H1 (cell line): ENCODE measurements at regions not wholly inside any gene's neighbourhood (a gene's known extent, or its start where the extent isn't known, plus 50 kb on each side); places are given as distances from the start of the nearest gene placed in this dataset.

Experiments used
- CTCF ChIA-PET: fragments of 300-600 bp; sonication (Branson Sonifier 250); formaldehyde crosslinking; loops from one replicate; lab custom pipeline; 2021; ENCODE audit not compliant: partially characterized antibody; lab: Charles Lee
- POLR2A ChIA-PET: fragments of 300-600 bp; sonication (Branson Sonifier 250); formaldehyde crosslinking; loops from one replicate; lab custom pipeline; 2021; ENCODE audit warnings: inconsistent platforms; ENCODE audit not compliant: partially characterized antibody; lab: Charles Lee
- DNase-seq, 2 experiments: peaks; one replicate each; pipeline versions ENCODE4 v3.0.0 to v3.0.0-alpha.2; 2010 to 2022; ENCODE audit warnings: low spot score in 2 of 2, low read depth in 1 of 2, mixed read lengths in 1 of 2
- FAIRE-seq: peaks from 2 replicates; lab custom pipeline; 2011; peaks lifted over from hg19 to GRCh38; lab: Jason Lieb, UNC
- H2AFZ ChIP-seq: 2 replicates; pipeline ENCODE4 v1.8.1; 2012; ENCODE audit warnings: low read length, inconsistent platforms
- H2AK5ac ChIP-seq: 2 replicates; pipeline ENCODE4 v1.6.1; 2013; ENCODE audit warnings: low read depth, low read length
- H2BK120ac ChIP-seq: replicated peaks from 2 replicates; pipeline ENCODE3; 2013; ENCODE audit warnings: low read depth, low read length, inconsistent platforms
- H2BK12ac ChIP-seq: 2 replicates; pipeline ENCODE4 v1.6.1; 2013; ENCODE audit warnings: low read depth, low read length
- H2BK15ac ChIP-seq: 2 replicates; pipeline ENCODE4 v1.6.1; 2013; ENCODE audit warnings: low read length
- H2BK20ac ChIP-seq: 2 replicates; pipeline ENCODE4 v1.6.1; 2013; ENCODE audit warnings: low read length
- H2BK5ac ChIP-seq: 2 replicates; pipeline ENCODE4 v1.6.1; 2013; ENCODE audit warnings: low read depth, low read length
- H3K14ac ChIP-seq: 2 replicates; pipeline ENCODE4 v1.6.1; 2013; ENCODE audit warnings: inconsistent platforms; ENCODE audit not compliant: insufficient read length
- H3K18ac ChIP-seq: 2 replicates; pipeline ENCODE4 v1.6.1; 2013; ENCODE audit warnings: low read length; ENCODE audit errors: extremely low read depth
- H3K23ac ChIP-seq: 2 replicates; pipeline ENCODE4 v1.6.1; 2013; ENCODE audit warnings: inconsistent platforms; ENCODE audit not compliant: insufficient read length
- H3K23me2 ChIP-seq: 2 replicates; pipeline ENCODE4 v1.6.1; 2013; ENCODE audit warnings: low read depth, low read length
- H3K27ac ChIP-seq: 2 replicates; pipeline ENCODE4 v1.6.1; 2011; ENCODE audit warnings: low read depth, low read length, inconsistent platforms
- H3K27me3 ChIP-seq, 4 experiments: replicated peaks in 1 of 4; 1 replicate in 1 of 4; 2 replicates in 3 of 4; pipeline versions ENCODE4 v1.6.1 to v1.8.1; 2011 to 2013; ENCODE audit warnings: low read length in 3 of 4, mild to moderate bottlenecking in 3 of 4, inconsistent platforms in 2 of 4, mixed read lengths in 2 of 4, moderate library complexity in 1 of 4; ENCODE audit not compliant: control insufficient read depth in 3 of 4, insufficient read depth in 3 of 4; ENCODE audit errors: extremely low read depth in 1 of 4
- H3K36me3 ChIP-seq, 4 experiments: 2 replicates each; pipeline versions ENCODE4 v1.6.1 to v1.8.1; 2011 to 2013; ENCODE audit warnings: mild to moderate bottlenecking in 4 of 4, low read length in 3 of 4, moderate library complexity in 2 of 4, control low read depth in 1 of 4, inconsistent platforms in 1 of 4; ENCODE audit not compliant: insufficient read depth in 4 of 4, control insufficient read depth in 2 of 4
- H3K4ac ChIP-seq: replicated peaks from 2 replicates; pipeline ENCODE3; 2013; ENCODE audit warnings: low read length, low read depth, mixed read lengths, inconsistent platforms; ENCODE audit not compliant: insufficient read length
- H3K4me1 ChIP-seq, 4 experiments: replicated peaks in 1 of 4; 1 replicate in 1 of 4; 2 replicates in 3 of 4; pipeline versions ENCODE4 v1.6.1 to v1.8.1; 2011 to 2013; ENCODE audit warnings: low read length in 3 of 4, inconsistent platforms in 2 of 4, mixed read lengths in 1 of 4; ENCODE audit not compliant: insufficient read depth in 4 of 4, control insufficient read depth in 3 of 4
- H3K4me2 ChIP-seq, 2 experiments: 2 replicates each; pipeline versions ENCODE4 v1.6.1 to v1.8.1; 2011 to 2013; ENCODE audit warnings: low read depth in 2 of 2, low read length in 2 of 2, control low read depth in 1 of 2, inconsistent platforms in 1 of 2, mild to moderate bottlenecking in 1 of 2; ENCODE audit not compliant: insufficient read depth in 1 of 2
- H3K4me3 ChIP-seq, 4 experiments: fragments of 200-600, 300-600 bp in 1 of 4; sonication (generic), shearing (Covaris generic), sonication (Bioruptor Twin) in 1 of 4; 2 replicates each; pipeline versions ENCODE4 v1.5.1 to v1.8.1; 2011 to 2016; ENCODE audit warnings: low read length in 4 of 4, low read depth in 3 of 4, control low read depth in 2 of 4, inconsistent platforms in 2 of 4, mild to moderate bottlenecking in 2 of 4, mixed read lengths in 1 of 4, moderate library complexity in 1 of 4; ENCODE audit not compliant: insufficient read depth in 2 of 4; ENCODE audit errors: extremely low read depth in 1 of 4
- H3K56ac ChIP-seq: replicated peaks from 2 replicates; pipeline ENCODE3; 2013; ENCODE audit warnings: low read depth, mild to moderate bottlenecking, mixed read lengths, low read length, inconsistent platforms; ENCODE audit not compliant: insufficient read length
- H3K79me1 ChIP-seq: 2 replicates; pipeline ENCODE4 v1.6.1; 2013; ENCODE audit warnings: low read depth, low read length, control low read depth
- H3K79me2 ChIP-seq, 2 experiments: 2 replicates each; pipeline versions ENCODE4 v1.6.1 to v1.8.1; 2012 to 2013; ENCODE audit warnings: low read length in 2 of 2, mild to moderate bottlenecking in 2 of 2, inconsistent platforms in 1 of 2; ENCODE audit not compliant: insufficient read depth in 2 of 2, control insufficient read depth in 1 of 2
- H3K9ac ChIP-seq, 4 experiments: replicated peaks in 1 of 4; 1 replicate in 1 of 4; 2 replicates in 3 of 4; pipeline versions ENCODE4 v1.6.1 to v1.8.1; 2011 to 2013; ENCODE audit warnings: low read depth in 3 of 4, low read length in 3 of 4, control low read depth in 2 of 4, mild to moderate bottlenecking in 2 of 4, moderate library complexity in 2 of 4, inconsistent platforms in 1 of 4; ENCODE audit errors: extremely low read depth in 1 of 4
- H3K9me3 ChIP-seq, 2 experiments: 2 replicates each; pipeline versions ENCODE4 v1.6.1 to v1.8.1; 2012 to 2013; ENCODE audit warnings: mild to moderate bottlenecking in 2 of 2, moderate library complexity in 2 of 2, control low read depth in 1 of 2, inconsistent platforms in 1 of 2, low read depth in 1 of 2, low read length in 1 of 2, mixed read lengths in 1 of 2; ENCODE audit not compliant: insufficient read depth in 2 of 2
- H4K20me1 ChIP-seq, 2 experiments: replicated peaks in 1 of 2; 2 replicates each; pipeline versions ENCODE3 to v1.8.1; 2011 to 2013; ENCODE audit warnings: inconsistent platforms in 2 of 2, low read length in 2 of 2, mild to moderate bottlenecking in 1 of 2; ENCODE audit not compliant: insufficient read depth in 2 of 2, control insufficient read depth in 1 of 2
- H4K5ac ChIP-seq: 2 replicates; pipeline ENCODE4 v1.6.1; 2013; ENCODE audit warnings: low read length, low read depth, mixed read lengths, inconsistent platforms; ENCODE audit not compliant: insufficient read length
- H4K8ac ChIP-seq: 2 replicates; pipeline ENCODE4 v1.8.0; 2013; ENCODE audit warnings: mild to moderate bottlenecking, moderate library complexity, low read length, inconsistent platforms; ENCODE audit not compliant: insufficient read depth; ENCODE audit errors: extremely low read depth
- H4K91ac ChIP-seq: replicated peaks from 2 replicates; pipeline ENCODE3; 2013; ENCODE audit warnings: low read length, mixed read lengths, inconsistent platforms; ENCODE audit not compliant: insufficient read length
- KDM4A ChIP-seq: IDR thresholded peaks from one replicate; pipeline ENCODE4 v1.7.1; 2012; ENCODE audit warnings: low read depth, mild to moderate bottlenecking, moderate library complexity, low read length, inconsistent platforms; ENCODE audit not compliant: severe bottlenecking
- POLR2AphosphoS5 ChIP-seq: IDR thresholded peaks from 2 replicates; pipeline ENCODE4 v1.6.1; 2011; ENCODE audit warnings: low read depth, low read length
- SAP30 ChIP-seq: fragments of 300-600 bp; sonication (generic); IDR thresholded peaks from 2 replicates; pipeline ENCODE4 v1.7.1; 2012; ENCODE audit warnings: low read length, moderate library complexity, mild to moderate bottlenecking, inconsistent platforms; ENCODE audit not compliant: insufficient read depth, insufficient replicate concordance
- SP4 ChIP-seq: IDR thresholded peaks from 2 replicates; pipeline ENCODE4 v1.6.1; 2012; ENCODE audit warnings: low read length, inconsistent platforms
- WGBS, 2 experiments: shearing (Covaris generic) in 1 of 2; methylation state at CpG; one replicate each; pipeline versions ENCODE4 v1.1.6 to v1.1.7; 2013 to 2015; ENCODE audit warnings: low lambda C conversion rate in 2 of 2, mixed read lengths in 2 of 2, inconsistent platforms in 1 of 2, low coverage in 1 of 2, missing lambda C conversion rate in 1 of 2; ENCODE audit not compliant: insufficient replicate concordance in 2 of 2, insufficient coverage in 1 of 2, insufficient read length in 1 of 2; ENCODE audit errors: extremely low coverage in 1 of 2, missing lambda C conversion rate in 1 of 2; 5-methylcytosine and 5-hydroxymethylcytosine counted together

DNA sequence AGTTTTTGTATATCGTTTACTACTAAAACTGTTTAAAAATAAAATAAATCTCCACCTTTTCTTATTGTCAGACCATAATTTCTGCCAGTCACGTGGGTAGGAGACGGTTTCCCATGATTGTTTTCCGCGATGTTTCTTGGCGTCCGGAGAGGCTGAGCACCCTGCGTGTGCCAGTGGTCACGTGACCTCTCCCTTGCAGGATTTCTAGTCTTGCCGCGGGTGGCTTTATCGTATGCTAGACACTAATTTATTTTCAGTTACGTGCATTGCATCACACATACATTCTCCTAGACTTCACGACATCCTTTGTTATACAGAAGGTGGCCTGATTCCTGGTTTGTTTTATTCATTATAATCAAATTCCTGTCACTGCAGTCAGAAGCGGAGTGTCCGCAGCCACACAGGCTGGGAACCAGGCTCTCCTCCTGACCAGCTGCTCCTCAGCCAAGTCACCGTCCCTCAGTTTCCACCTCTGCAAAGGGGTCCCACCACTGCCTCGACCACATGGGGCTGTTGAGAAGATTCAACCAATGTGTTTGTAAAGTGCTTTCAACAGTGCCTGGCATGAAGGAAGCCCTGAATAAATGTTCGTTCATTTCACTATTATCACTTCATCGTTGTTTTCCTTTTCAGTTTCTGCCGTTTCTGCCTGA is 203.2 kb upstream of the PPP2R2D start:
- Histone ChIP-seq H3K36me3 (no peaks in the 10 kb centered on the region), H4K91ac (no peak overlapping the region), H3K4me1 (no peaks in the 10 kb centered on the region; a peak in 1 of 7 replicates), H2AFZ (0 out of 2 replicates have a peak overlapping the region, but pooled peaks have one; percentile 28), H3K14ac (no peak overlapping the region), H3K4me3 (no peak overlapping the region), H3K23me2 (no peaks in the 10 kb centered on the region), H2BK12ac (no peak overlapping the region), H3K4me2 (no peak overlapping the region), H4K8ac (no peak overlapping the region), H3K18ac (no peak overlapping the region), H3K27ac (no peak overlapping the region), H3K23ac (no peak overlapping the region), H3K79me1 (no peaks in the 10 kb centered on the region), H2BK20ac (no peak overlapping the region), H2BK15ac (no peak overlapping the region), H2AK5ac (no peak overlapping the region), H3K9me3 (no peaks in the 10 kb centered on the region), H2BK5ac (no peak overlapping the region), H3K79me2 (no peaks in the 10 kb centered on the region), H4K5ac (no peak overlapping the region), H3K4ac (no peak overlapping the region), H3K56ac (no peak overlapping the region), H4K20me1 (no peaks in the 10 kb centered on the region), H2BK120ac (no peak overlapping the region), H3K27me3 (no peaks in the 10 kb centered on the region; a peak in 1 of 7 replicates), H3K9ac (no peak overlapping the region)
- FAIRE-seq (no peak), DNase-seq (peak in 1 of 2 experiments; percentile 37)
- ChIA-PET POLR2A (no interaction called here), CTCF (no interaction called here)
- WGBS, 2 experiments: 89% methylated on average over 21 of the region's 21 CpGs; no CpG with 5 or more reads in 1 of the 2 experiments
- TF ChIP-seq KDM4A (no peak), POLR2AphosphoS5 (no peak), SP4 (no peak), SAP30 (no peak)
